ENCODE measurements at regions not wholly inside any gene's neighbourhood (a gene's known extent, or its start where the extent isn't known, plus 50 kb on each side); places are given as distances from the start of the nearest gene placed in this dataset.

DNA sequence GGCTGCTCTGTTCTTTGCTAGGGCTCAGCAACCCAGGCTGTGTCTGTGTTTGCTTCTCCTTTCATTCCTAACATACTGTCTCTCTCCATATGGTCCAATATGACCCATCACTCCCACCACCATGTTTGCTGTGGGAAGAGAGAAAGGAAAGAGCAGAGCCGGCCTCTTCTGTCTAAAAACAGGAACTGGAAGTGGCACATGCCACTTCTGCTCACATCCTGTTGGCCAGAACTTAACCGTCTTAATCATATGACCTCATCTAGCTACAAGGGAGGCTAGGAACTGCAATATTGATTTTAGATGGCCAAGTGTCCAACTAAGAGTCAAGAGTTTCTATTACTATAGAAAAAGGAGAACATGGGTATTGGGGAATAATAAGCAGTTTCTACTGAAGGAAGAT, 212.5 kb upstream of the CHD6 start:
- H3K27ac ChIP-seq (ENCODE audit: low read depth, low read length, poor library complexity, severe bottlenecking): no peak overlapping the region
- no peaks in the 10 kb centered on the region for H3K4me1 ChIP-seq (ENCODE audit: insufficient read depth, low read length, severe bottlenecking)
- no peaks in the 10 kb centered on the region for H3K9me3 ChIP-seq (ENCODE audit: low read length)
- TF ChIP-seq EZH2 (IDR thresholded peaks at IDR 0.05; ENCODE audit: borderline replicate concordance, low read length) (no peak), CTCF (IDR thresholded peaks at IDR 0.05; ENCODE audit: low read length) (no peak)
- H3K27me3 ChIP-seq (ENCODE audit: insufficient read depth, low read length): no peaks in the 10 kb centered on the region
- H4K20me1 ChIP-seq (ENCODE audit: insufficient read depth, low read length): no peaks in the 10 kb centered on the region
- H3K4me3 ChIP-seq (ENCODE audit: low read depth, low read length, poor library complexity, severe bottlenecking): no peak overlapping the region
- no peak overlapping the region for H3K9ac ChIP-seq (ENCODE audit: low read length)
- H3K9me2 ChIP-seq (ENCODE audit: low read depth, low read length): no peaks in the 10 kb centered on the region
- H2AFZ ChIP-seq (ENCODE audit: low read length): no peak overlapping the region
- H3K36me3 ChIP-seq (ENCODE audit: insufficient read depth, low read length): no peaks in the 10 kb centered on the region
- no peak overlapping the region for H3K4me2 ChIP-seq (ENCODE audit: low read length)
- H3K79me2 ChIP-seq (ENCODE audit: insufficient read depth, low read length): no peaks in the 10 kb centered on the region
- no peaks in the 10 kb centered on the region for H3F3A ChIP-seq (ENCODE audit: insufficient read depth, low read length)

DNA sequence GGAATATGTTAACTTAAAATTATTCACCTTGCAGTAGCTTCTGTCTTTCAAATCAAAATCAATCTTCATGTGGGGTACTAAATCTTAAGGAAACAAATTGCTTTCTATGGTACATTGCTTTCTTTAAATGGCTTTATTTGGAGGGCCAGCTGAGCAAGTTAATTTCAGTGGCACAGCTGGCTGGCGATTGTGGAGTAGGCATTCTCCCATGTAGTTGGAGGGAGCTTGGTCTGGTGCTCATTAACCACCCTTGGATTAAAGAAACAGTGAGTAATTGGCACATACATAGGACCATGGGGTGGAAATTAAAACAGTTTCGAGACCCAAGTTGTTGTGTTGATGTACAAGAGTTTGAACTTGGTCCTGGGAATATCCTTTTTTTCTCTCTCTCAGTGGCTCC, 201.3 kb upstream of the CHD6 start:
- Histone ChIP-seq H3K9ac (ENCODE audit: low read length) (no peak overlapping the region), H2AFZ (ENCODE audit: low read length) (no peak overlapping the region), H3K36me3 (ENCODE audit: insufficient read depth, low read length) (no peaks in the 10 kb centered on the region), H3K27me3 (ENCODE audit: insufficient read depth, low read length) (no peaks in the 10 kb centered on the region), H3K79me2 (ENCODE audit: insufficient read depth, low read length) (no peaks in the 10 kb centered on the region), H4K20me1 (ENCODE audit: insufficient read depth, low read length) (no peaks in the 10 kb centered on the region), H3K4me2 (ENCODE audit: low read length) (no peak overlapping the region), H3K4me1 (ENCODE audit: insufficient read depth, low read length, severe bottlenecking) (no peaks in the 10 kb centered on the region), H3K9me3 (ENCODE audit: low read length) (no peaks in the 10 kb centered on the region), H3K4me3 (ENCODE audit: low read depth, low read length, poor library complexity, severe bottlenecking) (no peak overlapping the region), H3K27ac (ENCODE audit: low read depth, low read length, poor library complexity, severe bottlenecking) (no peak overlapping the region), H3F3A (ENCODE audit: insufficient read depth, low read length) (no peaks in the 10 kb centered on the region), H3K9me2 (ENCODE audit: low read depth, low read length) (no peaks in the 10 kb centered on the region)
- no peak for TF ChIP-seq EZH2 (IDR thresholded peaks at IDR 0.05; ENCODE audit: borderline replicate concordance, low read length)
- no peak for TF ChIP-seq CTCF (IDR thresholded peaks at IDR 0.05; ENCODE audit: low read length)

DNA sequence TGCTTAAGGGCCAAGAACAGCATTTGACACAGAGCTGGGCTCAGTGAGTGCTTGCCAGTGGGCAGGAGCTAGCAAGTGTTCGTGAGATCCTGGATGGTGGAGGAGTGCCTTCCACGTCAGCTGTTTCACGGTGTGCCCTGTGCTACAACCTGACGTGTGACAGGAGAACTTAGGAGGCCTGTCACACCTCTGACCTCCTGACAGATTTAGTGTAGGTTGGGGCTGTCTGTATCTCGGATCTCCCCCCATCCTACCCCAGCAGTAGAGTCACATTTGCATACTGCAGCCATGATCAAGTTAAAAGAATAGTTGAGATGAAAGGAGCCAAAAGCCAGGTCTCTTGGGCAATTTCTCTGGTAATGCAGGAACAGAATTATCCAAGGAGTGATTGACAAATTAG, 200.8 kb upstream of the CHD6 start:
- Histone ChIP-seq H3K79me2 (ENCODE audit: insufficient read depth, low read length) (no peaks in the 10 kb centered on the region), H3K4me3 (ENCODE audit: low read depth, low read length, poor library complexity, severe bottlenecking) (no peak overlapping the region), H3K4me2 (ENCODE audit: low read length) (no peak overlapping the region), H3K36me3 (ENCODE audit: insufficient read depth, low read length) (no peaks in the 10 kb centered on the region), H3K9ac (ENCODE audit: low read length) (no peak overlapping the region), H3K27me3 (ENCODE audit: insufficient read depth, low read length) (no peaks in the 10 kb centered on the region), H3K4me1 (ENCODE audit: insufficient read depth, low read length, severe bottlenecking) (no peaks in the 10 kb centered on the region), H2AFZ (ENCODE audit: low read length) (no peak overlapping the region), H3F3A (ENCODE audit: insufficient read depth, low read length) (no peaks in the 10 kb centered on the region), H3K9me3 (ENCODE audit: low read length) (no peaks in the 10 kb centered on the region), H3K27ac (ENCODE audit: low read depth, low read length, poor library complexity, severe bottlenecking) (no peak overlapping the region), H3K9me2 (ENCODE audit: low read depth, low read length) (no peaks in the 10 kb centered on the region), H4K20me1 (ENCODE audit: insufficient read depth, low read length) (no peaks in the 10 kb centered on the region)
- TF ChIP-seq EZH2 (IDR thresholded peaks at IDR 0.05; ENCODE audit: borderline replicate concordance, low read length) (no peak), CTCF (IDR thresholded peaks at IDR 0.05; ENCODE audit: low read length) (no peak)
